K562 (cell line): ENCODE measurements at regions not wholly inside any gene's neighbourhood (a gene's known extent, or its start where the extent isn't known, plus 50 kb on each side); places are given as distances from the start of the nearest gene placed in this dataset.
"Not testable (repeated sequence)": the region's sequence is repeated elsewhere in the genome, so short reads cannot be mapped to it uniquely, and the experiment has no call there.

ENCODE experiments used
- ATF3 ChIP-seq, 2 experiments: fragments of 450-650 bp in 1 of 2; sonication (generic) in 1 of 2; formaldehyde crosslinking in 1 of 2; IDR thresholded peaks in 1 of 2; conservative IDR thresholded peaks in 1 of 2; 2 replicates each; pipeline versions ENCODE4 v1.6.1 to v1.8.1; 2016 to 2023; ENCODE audit warnings: mild to moderate bottlenecking in 2 of 2, moderate library complexity in 2 of 2, inconsistent platforms in 1 of 2, missing genetic modification reagents in 1 of 2
- CREB1 ChIP-seq, 2 experiments: sonication (generic) in 1 of 2; formaldehyde crosslinking in 1 of 2; IDR thresholded peaks; 2 replicates each; pipeline versions ENCODE4 v1.6.1 to v1.8.0; 2012 to 2022; ENCODE audit warnings: inconsistent platforms in 1 of 2, mild to moderate bottlenecking in 1 of 2, missing genetic modification reagents in 1 of 2, moderate library complexity in 1 of 2
- CREM ChIP-seq: IDR thresholded peaks from 2 replicates; pipeline ENCODE4 v1.6.1; 2014; ENCODE audit warnings: antibody characterized with exemption, low read depth
- DIDO1 ChIP-seq: fragments of 450-650 bp; IDR thresholded peaks from 2 replicates; pipeline ENCODE4 v1.6.1; 2016; ENCODE audit warnings: low read depth, missing biosample characterization, missing genetic modification characterization
- ELF1 ChIP-seq: fragments of 200-800 bp; sonication (Bioruptor generic); IDR thresholded peaks from 2 replicates; pipeline ENCODE4 v1.6.1; 2016; ENCODE audit warnings: missing genetic modification characterization, missing compliant biosample characterization
- GABPA ChIP-seq: fragments of 200-800 bp; sonication (Bioruptor generic); conservative IDR thresholded peaks from 2 replicates; pipeline ENCODE4 v1.6.1; 2016; ENCODE audit warnings: low read depth, missing genetic modification characterization, missing compliant biosample characterization
- NFIC ChIP-seq: fragments of 450-650 bp; IDR thresholded peaks from 2 replicates; pipeline ENCODE4 v1.6.1; 2017; ENCODE audit warnings: mild to moderate bottlenecking, inconsistent platforms
- NR2C2 ChIP-seq, 2 experiments: fragments of 200-800 bp in 1 of 2; sonication (Bioruptor generic) in 1 of 2; sonication (generic) in 1 of 2; formaldehyde crosslinking in 1 of 2; IDR thresholded peaks; 2 replicates each; pipeline versions ENCODE4 v1.6.1 to v1.8.0; 2016 to 2022; ENCODE audit warnings: mild to moderate bottlenecking in 1 of 2, missing compliant biosample characterization in 1 of 2, missing genetic modification characterization in 1 of 2, missing genetic modification reagents in 1 of 2
- RB1 ChIP-seq: fragments of 450-650 bp; IDR thresholded peaks from 2 replicates; pipeline ENCODE4 v1.6.1; 2017; ENCODE audit warnings: low read depth, mild to moderate bottlenecking
- RCOR1 ChIP-seq, 2 experiments: IDR thresholded peaks; 2 replicates each; pipeline ENCODE4 v1.6.1; 2012; ENCODE audit warnings: low read depth in 2 of 2, low read length in 2 of 2, borderline replicate concordance in 1 of 2, improper control_type of control experiment in 1 of 2
- SUPT5H ChIP-seq: fragments of 450-650 bp; IDR thresholded peaks from 2 replicates; pipeline ENCODE4 v1.6.1; 2016
- TCF7L2 ChIP-seq: fragments of 150-350 bp; IDR thresholded peaks from 2 replicates; pipeline ENCODE4 v1.6.1; 2016; ENCODE audit warnings: low read depth, mild to moderate bottlenecking, low read length, moderate library complexity
- ZNF197 ChIP-seq: fragments of 200-800 bp; sonication (Bioruptor generic); IDR thresholded peaks from 2 replicates; pipeline ENCODE4 v1.6.1; 2016; ENCODE audit warnings: low read depth, missing genetic modification characterization, missing compliant biosample characterization
- ZNF384 ChIP-seq: IDR thresholded peaks from 2 replicates; pipeline ENCODE4 v1.6.1; 2012; ENCODE audit warnings: low read depth, low read length, improper control_type of control experiment
- TF ChIP-seq, protein P1 (sequence below), 2 experiments: fragments of 200-800 bp in 1 of 2; sonication (Bioruptor generic) in 1 of 2; sonication (generic) in 1 of 2; formaldehyde crosslinking in 1 of 2; IDR thresholded peaks in 1 of 2; conservative IDR thresholded peaks in 1 of 2; 2 replicates each; pipeline versions ENCODE4 v1.5.0 to v1.6.1; 2016 to 2020; ENCODE audit warnings: missing compliant biosample characterization in 1 of 2, missing genetic modification characterization in 1 of 2, missing genetic modification reagents in 1 of 2
- TF ChIP-seq, protein P2 (sequence below): fragments of 200-800 bp; sonication (Bioruptor generic); IDR thresholded peaks from 2 replicates; pipeline ENCODE4 v1.6.1; 2017; ENCODE audit warnings: missing genetic modification characterization, missing compliant biosample characterization
- TF ChIP-seq, protein P3 (sequence below): sonication (generic); formaldehyde crosslinking; IDR thresholded peaks from 2 replicates; pipeline ENCODE4 v1.8.1; 2023; ENCODE audit warnings: mild to moderate bottlenecking, missing genetic modification reagents
- TF ChIP-seq, protein P4 (sequence below): fragments of 200-800 bp; sonication (Bioruptor generic); IDR thresholded peaks from 2 replicates; pipeline ENCODE4 v1.6.1; 2017; ENCODE audit warnings: missing genetic modification characterization, missing compliant biosample characterization

GRCh38 chr4:118591339-118592046 lies 93.7 kb upstream of the METTL14 start (continued):
- TF ChIP-seq ATF3 (IDR thresholded peaks at IDR 0.05) (peak; percentile 81), RCOR1 (IDR thresholded peaks at IDR 0.05; ENCODE audit: borderline replicate concordance in 1 of 2, low read depth in 2 of 2, low read length in 2 of 2) (peak in 1 of 2 experiments; percentile 61; a peak in 1 of 4 replicates), ELF1 (tag) (peak; percentile 88), GABPA (tag) (peak; percentile 85), DIDO1 (peak; percentile 74; the same call in 1 of the 2 replicates), NFIC (peak; percentile 36; the same call in 1 of the 2 replicates), CREB1 (IDR thresholded peaks at IDR 0.05) (peak; percentile 98), CREB1 (CRISPR knock-in tag; IDR thresholded peaks at IDR 0.05) (peak; percentile 99), ZNF197 (peak; percentile 66; the same call in 1 of the 2 replicates), NR2C2 (tag; IDR thresholded peaks at IDR 0.05) (peak; percentile 93), RB1 (peak; percentile 77), SUPT5H (peak; percentile 78), ZNF384 (peak; percentile 99), CREM (peak; percentile 99), TCF7L2 (peak; percentile 58; the same call in 1 of the 2 replicates)
- not testable (repeated sequence) for TF ChIP-seq ATF3 (CRISPR knock-in tag; conservative IDR thresholded peaks at IDR 0.05); NR2C2 (CRISPR knock-in tag; IDR thresholded peaks at IDR 0.05)
- TF ChIP-seq, protein P1, sequence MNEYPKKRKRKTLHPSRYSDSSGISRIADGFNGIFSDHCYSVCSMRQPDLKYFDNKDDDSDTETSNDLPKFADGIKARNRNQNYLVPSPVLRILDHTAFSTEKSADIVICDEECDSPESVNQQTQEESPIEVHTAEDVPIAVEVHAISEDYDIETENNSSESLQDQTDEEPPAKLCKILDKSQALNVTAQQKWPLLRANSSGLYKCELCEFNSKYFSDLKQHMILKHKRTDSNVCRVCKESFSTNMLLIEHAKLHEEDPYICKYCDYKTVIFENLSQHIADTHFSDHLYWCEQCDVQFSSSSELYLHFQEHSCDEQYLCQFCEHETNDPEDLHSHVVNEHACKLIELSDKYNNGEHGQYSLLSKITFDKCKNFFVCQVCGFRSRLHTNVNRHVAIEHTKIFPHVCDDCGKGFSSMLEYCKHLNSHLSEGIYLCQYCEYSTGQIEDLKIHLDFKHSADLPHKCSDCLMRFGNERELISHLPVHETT (CRISPR knock-in tag; conservative IDR thresholded peaks at IDR 0.05 in 1 of 2, IDR thresholded peaks at IDR 0.05 in 1 of 2) = peak in 1 of 2 experiments; percentile 69; a peak in 2 of 4 replicates
- TF ChIP-seq, protein P2, sequence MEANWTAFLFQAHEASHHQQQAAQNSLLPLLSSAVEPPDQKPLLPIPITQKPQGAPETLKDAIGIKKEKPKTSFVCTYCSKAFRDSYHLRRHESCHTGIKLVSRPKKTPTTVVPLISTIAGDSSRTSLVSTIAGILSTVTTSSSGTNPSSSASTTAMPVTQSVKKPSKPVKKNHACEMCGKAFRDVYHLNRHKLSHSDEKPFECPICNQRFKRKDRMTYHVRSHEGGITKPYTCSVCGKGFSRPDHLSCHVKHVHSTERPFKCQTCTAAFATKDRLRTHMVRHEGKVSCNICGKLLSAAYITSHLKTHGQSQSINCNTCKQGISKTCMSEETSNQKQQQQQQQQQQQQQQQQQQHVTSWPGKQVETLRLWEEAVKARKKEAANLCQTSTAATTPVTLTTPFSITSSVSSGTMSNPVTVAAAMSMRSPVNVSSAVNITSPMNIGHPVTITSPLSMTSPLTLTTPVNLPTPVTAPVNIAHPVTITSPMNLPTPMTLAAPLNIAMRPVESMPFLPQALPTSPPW (CRISPR knock-in tag) = peak; percentile 60
- TF ChIP-seq, protein P3, sequence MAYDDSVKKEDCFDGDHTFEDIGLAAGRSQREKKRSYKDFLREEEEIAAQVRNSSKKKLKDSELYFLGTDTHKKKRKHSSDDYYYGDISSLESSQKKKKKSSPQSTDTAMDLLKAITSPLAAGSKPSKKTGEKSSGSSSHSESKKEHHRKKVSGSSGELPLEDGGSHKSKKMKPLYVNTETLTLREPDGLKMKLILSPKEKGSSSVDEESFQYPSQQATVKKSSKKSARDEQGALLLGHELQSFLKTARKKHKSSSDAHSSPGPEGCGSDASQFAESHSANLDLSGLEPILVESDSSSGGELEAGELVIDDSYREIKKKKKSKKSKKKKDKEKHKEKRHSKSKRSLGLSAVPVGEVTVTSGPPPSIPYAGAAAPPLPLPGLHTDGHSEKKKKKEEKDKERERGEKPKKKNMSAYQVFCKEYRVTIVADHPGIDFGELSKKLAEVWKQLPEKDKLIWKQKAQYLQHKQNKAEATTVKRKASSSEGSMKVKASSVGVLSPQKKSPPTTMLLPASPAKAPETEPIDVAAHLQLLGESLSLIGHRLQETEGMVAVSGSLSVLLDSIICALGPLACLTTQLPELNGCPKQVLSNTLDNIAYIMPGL (CRISPR knock-in tag) = 0 out of 2 replicates have a peak, but pooled peaks have one; percentile 46
- TF ChIP-seq, protein P4, sequence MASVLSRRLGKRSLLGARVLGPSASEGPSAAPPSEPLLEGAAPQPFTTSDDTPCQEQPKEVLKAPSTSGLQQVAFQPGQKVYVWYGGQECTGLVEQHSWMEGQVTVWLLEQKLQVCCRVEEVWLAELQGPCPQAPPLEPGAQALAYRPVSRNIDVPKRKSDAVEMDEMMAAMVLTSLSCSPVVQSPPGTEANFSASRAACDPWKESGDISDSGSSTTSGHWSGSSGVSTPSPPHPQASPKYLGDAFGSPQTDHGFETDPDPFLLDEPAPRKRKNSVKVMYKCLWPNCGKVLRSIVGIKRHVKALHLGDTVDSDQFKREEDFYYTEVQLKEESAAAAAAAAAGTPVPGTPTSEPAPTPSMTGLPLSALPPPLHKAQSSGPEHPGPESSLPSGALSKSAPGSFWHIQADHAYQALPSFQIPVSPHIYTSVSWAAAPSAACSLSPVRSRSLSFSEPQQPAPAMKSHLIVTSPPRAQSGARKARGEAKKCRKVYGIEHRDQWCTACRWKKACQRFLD (CRISPR knock-in tag) = peak; percentile 61; the same call in 1 of the 2 replicates
